ENCODE measurements at regions not wholly inside any gene's neighbourhood (a gene's known extent, or its start where the extent isn't known, plus 50 kb on each side); places are given as distances from the start of the nearest gene placed in this dataset.

- ChIA-PET CTCF (no interaction called here), POLR2A (no interaction called here)
- H3K9me3 ChIP-seq (ENCODE audit: control insufficient read depth, insufficient read depth, low read depth, low read length), result no peaks in the 10 kb centered on the region
- no peak overlapping the region for H3K27ac ChIP-seq (ENCODE audit: extremely low read depth, low read depth, low read length)
- TF ChIP-seq PRDM2 (tag by site-specific recombination; IDR thresholded peaks at IDR 0.05; ENCODE audit: borderline replicate concordance), result no peak
- no peaks in the 10 kb centered on the region for H3K36me3 ChIP-seq (ENCODE audit: control insufficient read depth in 2 of 2, insufficient read depth in 1 of 2, low read length in 2 of 2)
- H3K4me3 ChIP-seq (ENCODE audit: low read depth, low read length), result no peak overlapping the region
- no peaks in the 10 kb centered on the region for H3K4me1 ChIP-seq (ENCODE audit: control insufficient read depth, insufficient read depth, low read length)
These were observed 1643.0 kb downstream of the OTOL1 start for GRCh38 chr3:163139600-163139999.

GRCh38 chr3:163138258-163138657, 1641.7 kb downstream of the OTOL1 start:
- H3K4me3 ChIP-seq (ENCODE audit: low read depth, low read length), result no peak overlapping the region
- no peak for TF ChIP-seq TRIM28 (IDR thresholded peaks at IDR 0.05; ENCODE audit: borderline replicate concordance, low read length)
- TF ChIP-seq AEBP2 (tag by site-specific recombination; IDR thresholded peaks at IDR 0.05; ENCODE audit: borderline replicate concordance), result no peak
- no peak for TF ChIP-seq ZNF404 (tag by site-specific recombination; IDR thresholded peaks at IDR 0.05)
- TF ChIP-seq ZNF596 (tag by site-specific recombination; IDR thresholded peaks at IDR 0.05), result no peak
- TF ChIP-seq ZBTB17 (tag by site-specific recombination; IDR thresholded peaks at IDR 0.05), result no peak
- no peak for TF ChIP-seq ZBTB26 (tag by site-specific recombination; optimal IDR thresholded peaks at IDR 0.05)
- TF ChIP-seq ZNF398 (tag by site-specific recombination; IDR thresholded peaks at IDR 0.05), result no peak
- no peak for TF ChIP-seq ZEB2 (tag by site-specific recombination; IDR thresholded peaks at IDR 0.05)
- H3K4me1 ChIP-seq (ENCODE audit: control insufficient read depth, insufficient read depth, low read length), result no peaks in the 10 kb centered on the region
- H3K36me3 ChIP-seq (ENCODE audit: control insufficient read depth in 2 of 2, insufficient read depth in 1 of 2, low read length in 2 of 2), result no peaks in the 10 kb centered on the region
- ChIA-PET POLR2A (no interaction called here), CTCF (no interaction called here)
- no peak overlapping the region for H3K27ac ChIP-seq (ENCODE audit: extremely low read depth, low read depth, low read length)
- no peaks in the 10 kb centered on the region for H3K9me3 ChIP-seq (ENCODE audit: control insufficient read depth, insufficient read depth, low read depth, low read length)

- H3K27ac ChIP-seq (ENCODE audit: extremely low read depth, low read depth, low read length), result no peak overlapping the region
- ChIA-PET CTCF (no interaction called here), POLR2A (no interaction called here)
- no peaks in the 10 kb centered on the region for H3K36me3 ChIP-seq (ENCODE audit: control insufficient read depth in 2 of 2, insufficient read depth in 1 of 2, low read length in 2 of 2)
- no peaks in the 10 kb centered on the region for H3K4me1 ChIP-seq (ENCODE audit: control insufficient read depth, insufficient read depth, low read length)
- TF ChIP-seq ZNF626 (tag by site-specific recombination; IDR thresholded peaks at IDR 0.05) (no peak), ZNF211 (tag by site-specific recombination; IDR thresholded peaks at IDR 0.05; ENCODE audit: low read depth) (no peak), GFI1B (tag by site-specific recombination; IDR thresholded peaks at IDR 0.05) (no peak), KLF1 (tag by site-specific recombination; IDR thresholded peaks at IDR 0.05) (no peak), SETDB1 (IDR thresholded peaks at IDR 0.05; ENCODE audit: insufficient read length, low read length) (no peak), PRDM10 (tag by site-specific recombination; IDR thresholded peaks at IDR 0.05) (no peak), ZNF600 (tag by site-specific recombination; IDR thresholded peaks at IDR 0.05) (no peak), ZNF266 (tag by site-specific recombination; IDR thresholded peaks at IDR 0.05; ENCODE audit: low read depth) (no peak), ZNF169 (tag by site-specific recombination; IDR thresholded peaks at IDR 0.05) (no peak), ZNF701 (tag by site-specific recombination; IDR thresholded peaks at IDR 0.05) (no peak)
- H3K9me3 ChIP-seq (ENCODE audit: control insufficient read depth, insufficient read depth, low read depth, low read length), result no peaks in the 10 kb centered on the region
- no peak overlapping the region for H3K4me3 ChIP-seq (ENCODE audit: low read depth, low read length)
These were observed 1635.5 kb downstream of the OTOL1 start for GRCh38 chr3:163132111-163132510.

Data from HEK293 (cell line).